Activated T-cell treated with anti-CD3 and anti-CD28 coated beads, Interleukin-2, amount 50 U/mL, for 4 hours (primary cell): ENCODE measurements at regions not wholly inside any gene's neighbourhood (a gene's known extent, or its start where the extent isn't known, plus 50 kb on each side); places are given as distances from the start of the nearest gene placed in this dataset.

Experiments used
- ATAC-seq, 2 donors: fragments of 200-7000 bp; cut with Tn5 transposase; one replicate each; pipeline ENCODE4 v1.10.0; 2021
- DNase-seq: peaks from one replicate; pipeline ENCODE4 v3.0.0-alpha.2; 2020
- H3K27me3 Mint-ChIP-seq: one replicate; pipeline ENCODE4 v1.8.0; 2021; ENCODE audit warnings: low read depth, mixed read lengths
- H3K36me3 Mint-ChIP-seq: one replicate; pipeline ENCODE4 v1.8.0; 2022; ENCODE audit warnings: mixed read lengths; ENCODE audit not compliant: insufficient read depth
- H3K4me1 Mint-ChIP-seq: one replicate; pipeline ENCODE4 v1.8.0; 2021; ENCODE audit warnings: low read depth, mixed read lengths
- H3K4me3 Mint-ChIP-seq: one replicate; pipeline ENCODE4 v1.8.0; 2021; ENCODE audit warnings: mild to moderate bottlenecking, moderate library complexity, mixed read lengths
- H3K9me3 Mint-ChIP-seq: one replicate; pipeline ENCODE4 v1.8.0; 2021; ENCODE audit warnings: mixed read lengths

GRCh38 chr20:40191573-40191972 is 497.5 kb downstream of the MAFB start:
- no peaks in the 10 kb centered on the region for H3K4me1 Mint-ChIP-seq
- DNase-seq (no peak), ATAC-seq (no peak)
- no peaks in the 10 kb centered on the region for H3K36me3 Mint-ChIP-seq
- no peak overlapping the region for H3K4me3 Mint-ChIP-seq
- H3K9me3 Mint-ChIP-seq = no peaks in the 10 kb centered on the region
- peaks cover 1% of the 10 kb centered on the region for H3K27me3 Mint-ChIP-seq

GRCh38 chr20:40189621-40190020 is 499.4 kb downstream of the MAFB start:
- DNase-seq (no peak), ATAC-seq (no peak)
- H3K4me1 Mint-ChIP-seq = no peaks in the 10 kb centered on the region
- no peak overlapping the region for H3K4me3 Mint-ChIP-seq
- no peaks in the 10 kb centered on the region for H3K9me3 Mint-ChIP-seq
- H3K36me3 Mint-ChIP-seq = no peaks in the 10 kb centered on the region
- H3K27me3 Mint-ChIP-seq = peaks cover 1% of the 10 kb centered on the region

GRCh38 chr20:40188319-40188718 is 500.7 kb downstream of the MAFB start:
- no peaks in the 10 kb centered on the region for H3K4me1 Mint-ChIP-seq
- H3K9me3 Mint-ChIP-seq = no peaks in the 10 kb centered on the region
- ATAC-seq (no peak), DNase-seq (no peak)
- no peaks in the 10 kb centered on the region for H3K36me3 Mint-ChIP-seq
- peaks cover 1% of the 10 kb centered on the region for H3K27me3 Mint-ChIP-seq
- no peak overlapping the region for H3K4me3 Mint-ChIP-seq

GRCh38 chr20:40186826-40187225 is 502.2 kb downstream of the MAFB start:
- H3K9me3 Mint-ChIP-seq = no peaks in the 10 kb centered on the region
- H3K36me3 Mint-ChIP-seq = no peaks in the 10 kb centered on the region
- no peak for ATAC-seq
- H3K27me3 Mint-ChIP-seq = peaks cover 1% of the 10 kb centered on the region
- no peak for DNase-seq
- H3K4me1 Mint-ChIP-seq = no peaks in the 10 kb centered on the region
- no peak overlapping the region for H3K4me3 Mint-ChIP-seq

GRCh38 chr20:40181676-40182075 is 507.4 kb downstream of the MAFB start:
- no peak for ATAC-seq
- no peaks in the 10 kb centered on the region for H3K4me1 Mint-ChIP-seq

GRCh38 chr20:40176098-40176841 is 512.8 kb downstream of the MAFB start:
- no peak overlapping the region for H3K4me3 Mint-ChIP-seq
- no peaks in the 10 kb centered on the region for H3K9me3 Mint-ChIP-seq
- H3K27me3 Mint-ChIP-seq = peaks cover 3% of the 10 kb centered on the region
- DNase-seq = no peak
- no peaks in the 10 kb centered on the region for H3K36me3 Mint-ChIP-seq
- no peaks in the 10 kb centered on the region for H3K4me1 Mint-ChIP-seq
- ATAC-seq = no peak

More at GRCh38 chr20:40181676-40182075, 507.4 kb downstream of the MAFB start:
- Mint-ChIP-seq H3K27me3 (no peaks in the 10 kb centered on the region), H3K36me3 (no peaks in the 10 kb centered on the region), H3K4me3 (no peak overlapping the region), H3K9me3 (no peaks in the 10 kb centered on the region)
- no peak for DNase-seq

- Mint-ChIP-seq H3K4me1 (no peaks in the 10 kb centered on the region), H3K36me3 (no peaks in the 10 kb centered on the region), H3K4me3 (no peak overlapping the region), H3K9me3 (no peaks in the 10 kb centered on the region), H3K27me3 (peaks cover 3% of the 10 kb centered on the region)
- DNase-seq (no peak), ATAC-seq (no peak)
Measured at GRCh38 chr20:40175296-40175695, 513.7 kb downstream of the MAFB start.

- H3K4me1 Mint-ChIP-seq = no peaks in the 10 kb centered on the region
- ATAC-seq = no peak
- no peak overlapping the region for H3K4me3 Mint-ChIP-seq
- H3K9me3 Mint-ChIP-seq = no peaks in the 10 kb centered on the region
- no peaks in the 10 kb centered on the region for H3K36me3 Mint-ChIP-seq
- DNase-seq = no peak
- peaks cover 3% of the 10 kb centered on the region for H3K27me3 Mint-ChIP-seq
Measured at GRCh38 chr20:40173872-40174271, 515.2 kb downstream of the MAFB start.

- Mint-ChIP-seq H3K9me3 (no peaks in the 10 kb centered on the region), H3K4me3 (no peak overlapping the region), H3K27me3 (no peaks in the 10 kb centered on the region), H3K36me3 (no peaks in the 10 kb centered on the region), H3K4me1 (no peaks in the 10 kb centered on the region)
- no peak for ATAC-seq
- DNase-seq = no peak
Measured at GRCh38 chr20:40168981-40169620, 519.9 kb downstream of the MAFB start.

GRCh38 chr20:40161391-40161790 is 527.6 kb downstream of the MAFB start:
- DNase-seq (no peak), ATAC-seq (no peak)
- H3K27me3 Mint-ChIP-seq = no peaks in the 10 kb centered on the region
- H3K4me3 Mint-ChIP-seq = no peak overlapping the region
- no peaks in the 10 kb centered on the region for H3K4me1 Mint-ChIP-seq
- H3K9me3 Mint-ChIP-seq = no peaks in the 10 kb centered on the region
- no peaks in the 10 kb centered on the region for H3K36me3 Mint-ChIP-seq

GRCh38 chr20:40160097-40160550 is 528.9 kb downstream of the MAFB start:
- H3K36me3 Mint-ChIP-seq = no peaks in the 10 kb centered on the region
- H3K4me1 Mint-ChIP-seq = no peaks in the 10 kb centered on the region
- no peak for DNase-seq
- no peak overlapping the region for H3K4me3 Mint-ChIP-seq
- ATAC-seq = no peak
- H3K9me3 Mint-ChIP-seq = no peaks in the 10 kb centered on the region
- no peaks in the 10 kb centered on the region for H3K27me3 Mint-ChIP-seq

- Mint-ChIP-seq H3K27me3 (no peaks in the 10 kb centered on the region), H3K36me3 (no peaks in the 10 kb centered on the region), H3K4me1 (no peaks in the 10 kb centered on the region), H3K4me3 (no peak overlapping the region), H3K9me3 (no peaks in the 10 kb centered on the region)
- ATAC-seq (no peak), DNase-seq (no peak)
Measured at GRCh38 chr20:40159276-40159675, 529.8 kb downstream of the MAFB start.

- Mint-ChIP-seq H3K9me3 (no peaks in the 10 kb centered on the region), H3K4me1 (no peaks in the 10 kb centered on the region), H3K4me3 (no peak overlapping the region), H3K36me3 (no peaks in the 10 kb centered on the region), H3K27me3 (no peaks in the 10 kb centered on the region)
- no peak for DNase-seq
- no peak for ATAC-seq
Measured at GRCh38 chr20:40156600-40157317, 532.3 kb downstream of the MAFB start.

GRCh38 chr20:40154514-40154913 is 534.5 kb downstream of the MAFB start:
- DNase-seq (no peak), ATAC-seq (no peak)
- Mint-ChIP-seq H3K4me1 (no peaks in the 10 kb centered on the region), H3K9me3 (no peaks in the 10 kb centered on the region), H3K36me3 (no peaks in the 10 kb centered on the region), H3K27me3 (no peaks in the 10 kb centered on the region), H3K4me3 (no peak overlapping the region)

- Mint-ChIP-seq H3K9me3 (no peaks in the 10 kb centered on the region), H3K27me3 (no peaks in the 10 kb centered on the region), H3K4me1 (no peaks in the 10 kb centered on the region), H3K4me3 (no peak overlapping the region), H3K36me3 (no peaks in the 10 kb centered on the region)
- DNase-seq = no peak
- no peak for ATAC-seq
Measured at GRCh38 chr20:40148886-40149285, 540.1 kb downstream of the MAFB start.
